ENCODE measurements at regions not wholly inside any gene's neighbourhood (a gene's known extent, or its start where the extent isn't known, plus 50 kb on each side); places are given as distances from the start of the nearest gene placed in this dataset.
"Not testable (repeated sequence)": the region's sequence is repeated elsewhere in the genome, so short reads cannot be mapped to it uniquely, and the experiment has no call there.

DNA sequence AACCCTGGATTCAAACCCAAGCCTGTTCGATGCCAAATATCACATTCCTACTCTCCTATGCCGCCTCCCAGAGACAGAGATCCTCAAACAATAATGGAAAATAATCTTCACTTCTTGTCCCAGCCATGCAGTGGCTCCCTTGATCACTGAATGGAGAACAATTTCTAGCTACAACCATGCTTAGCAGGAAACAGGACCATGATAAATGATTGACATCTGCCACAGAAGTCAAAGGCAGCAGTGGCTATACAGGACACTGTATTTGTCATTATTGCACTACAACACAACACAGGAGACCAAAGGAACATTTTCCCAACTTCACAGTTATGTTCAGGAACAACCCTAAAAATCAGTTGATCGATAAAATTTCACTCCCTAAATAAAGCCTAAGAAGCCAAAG, 243.3 kb upstream of the SLC7A11 start:
- DNase-seq (ENCODE audit: insufficient read length, low spot score) (no peak), FAIRE-seq (no peak)
- TF ChIP-seq TAF1 (IDR thresholded peaks at IDR 0.05; ENCODE audit: low read depth, low read length) (no peak), POLR2AphosphoS5 (IDR thresholded peaks at IDR 0.05; ENCODE audit: low read depth, low read length) (no peak), POLR2A (IDR thresholded peaks at IDR 0.05; ENCODE audit: low read depth, low read length) (no peak), SPI1 (IDR thresholded peaks at IDR 0.05; ENCODE audit: low read depth, low read length) (no peak)

DNA sequence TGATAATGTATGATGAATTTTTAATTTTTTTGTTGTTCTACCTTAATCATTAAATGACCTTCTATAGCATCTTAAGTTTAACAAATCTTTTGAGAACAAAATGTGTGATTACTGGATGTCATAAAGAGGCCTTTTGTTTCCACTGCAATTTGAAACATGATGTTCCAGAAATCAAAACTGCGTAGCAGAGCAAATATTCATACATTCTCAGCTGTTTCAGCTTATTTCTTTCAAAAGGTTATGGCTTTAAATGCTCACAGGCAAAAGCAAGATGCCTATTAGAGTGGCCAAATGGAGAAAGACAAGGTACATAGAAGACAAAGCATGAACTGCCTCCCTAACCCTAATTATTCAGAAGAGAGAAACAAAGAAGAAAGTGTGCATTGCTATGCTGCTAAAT, 233.0 kb upstream of the SLC7A11 start:
- FAIRE-seq = no peak
- DNase-seq (ENCODE audit: insufficient read length, low spot score) = no peak
- no peak for TF ChIP-seq POU2F2 (IDR thresholded peaks at IDR 0.05; ENCODE audit: low read depth, low read length)
- TF ChIP-seq TAF1 (IDR thresholded peaks at IDR 0.05; ENCODE audit: low read depth, low read length) = no peak
- TF ChIP-seq POLR2AphosphoS5 (IDR thresholded peaks at IDR 0.05; ENCODE audit: low read depth, low read length) = no peak
- no peak for TF ChIP-seq POLR2A (IDR thresholded peaks at IDR 0.05; ENCODE audit: low read depth, low read length)
- TF ChIP-seq PAX5 (IDR thresholded peaks at IDR 0.05; ENCODE audit: insufficient read depth, low read length, severe bottlenecking) = no peak
- no peak for TF ChIP-seq SPI1 (IDR thresholded peaks at IDR 0.05; ENCODE audit: low read depth, low read length)

- FAIRE-seq = no peak
Measured at GRCh38 chr4:138473339-138473738, 231.2 kb upstream of the SLC7A11 start.

GRCh38 chr4:138460477-138461414, 218.6 kb upstream of the SLC7A11 start:
- TF ChIP-seq POLR2AphosphoS5 (IDR thresholded peaks at IDR 0.05; ENCODE audit: low read depth, low read length) = no peak
- TF ChIP-seq PAX5 (IDR thresholded peaks at IDR 0.05; ENCODE audit: insufficient read depth, low read length, severe bottlenecking) = no peak
- TF ChIP-seq SPI1 (IDR thresholded peaks at IDR 0.05; ENCODE audit: low read depth, low read length) = no peak
- no peak for TF ChIP-seq POLR2A (IDR thresholded peaks at IDR 0.05; ENCODE audit: low read depth, low read length)
- no peak for TF ChIP-seq POU2F2 (IDR thresholded peaks at IDR 0.05; ENCODE audit: low read depth, low read length)
- no peak for TF ChIP-seq TAF1 (IDR thresholded peaks at IDR 0.05; ENCODE audit: low read depth, low read length)
- FAIRE-seq (no peak), DNase-seq (ENCODE audit: insufficient read length, low spot score) (no peak)

More at GRCh38 chr4:138473339-138473738, 231.2 kb upstream of the SLC7A11 start:
- TF ChIP-seq SPI1 (IDR thresholded peaks at IDR 0.05; ENCODE audit: low read depth, low read length) (no peak), POU2F2 (IDR thresholded peaks at IDR 0.05; ENCODE audit: low read depth, low read length) (no peak), PAX5 (IDR thresholded peaks at IDR 0.05; ENCODE audit: insufficient read depth, low read length, severe bottlenecking) (no peak), TAF1 (IDR thresholded peaks at IDR 0.05; ENCODE audit: low read depth, low read length) (no peak), POLR2AphosphoS5 (IDR thresholded peaks at IDR 0.05; ENCODE audit: low read depth, low read length) (no peak), POLR2A (IDR thresholded peaks at IDR 0.05; ENCODE audit: low read depth, low read length) (no peak)
- DNase-seq (ENCODE audit: insufficient read length, low spot score) = no peak

DNA sequence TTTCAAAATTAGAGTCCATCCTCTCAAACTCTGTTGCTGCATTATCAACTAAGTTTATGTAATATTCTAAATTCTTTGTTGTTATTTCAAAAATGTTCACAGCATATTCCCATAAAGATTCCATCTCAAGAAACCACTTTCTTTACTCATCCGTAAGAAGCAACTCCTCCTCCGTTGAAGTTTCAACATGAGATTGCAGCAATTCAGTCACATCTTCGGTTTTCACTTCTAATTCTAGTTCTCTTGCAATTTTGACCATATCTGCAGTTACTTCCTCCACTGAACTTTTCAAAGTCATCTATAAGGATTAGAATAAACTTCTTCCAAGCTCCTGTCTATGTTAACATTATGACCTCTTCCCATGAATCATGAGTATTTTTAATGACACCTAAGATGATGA, 216.6 kb upstream of the SLC7A11 start:
- FAIRE-seq (no peak), DNase-seq (ENCODE audit: insufficient read length, low spot score) (no peak)
- TF ChIP-seq TAF1 (IDR thresholded peaks at IDR 0.05; ENCODE audit: low read depth, low read length) (no peak), POU2F2 (IDR thresholded peaks at IDR 0.05; ENCODE audit: low read depth, low read length) (no peak)

DNA sequence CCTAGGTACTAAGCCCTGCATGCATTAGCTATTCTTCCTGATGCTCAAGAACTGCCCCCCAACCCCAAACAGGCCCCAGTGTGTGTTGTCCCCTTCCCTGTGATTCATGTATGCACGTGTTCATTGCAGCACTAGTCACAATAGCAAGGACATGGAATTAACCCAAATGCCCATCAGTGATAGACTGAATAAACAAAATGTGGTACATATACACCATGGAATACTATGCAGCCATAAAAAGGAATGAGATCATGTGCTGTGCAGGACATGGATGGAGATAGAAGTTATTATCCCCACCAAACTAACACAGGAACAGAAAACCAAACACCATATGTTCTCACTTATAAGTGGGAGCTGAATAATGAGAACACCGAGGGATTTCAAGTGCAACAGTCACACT, 214.2 kb upstream of the SLC7A11 start:
- not testable (repeated sequence) for DNase-seq (ENCODE audit: insufficient read length, low spot score); FAIRE-seq

GRCh38 chr4:138455097-138455496, 212.9 kb upstream of the SLC7A11 start:
- DNase-seq (ENCODE audit: insufficient read length, low spot score) (no peak), FAIRE-seq (no peak)
- no peak for TF ChIP-seq POLR2A (IDR thresholded peaks at IDR 0.05; ENCODE audit: low read depth, low read length)

- no peak for FAIRE-seq
- TF ChIP-seq POLR2AphosphoS5 (IDR thresholded peaks at IDR 0.05; ENCODE audit: low read depth, low read length) = no peak
- DNase-seq (ENCODE audit: insufficient read length, low spot score) = no peak
Measured at GRCh38 chr4:138452826-138453225, 210.7 kb upstream of the SLC7A11 start.

DNA sequence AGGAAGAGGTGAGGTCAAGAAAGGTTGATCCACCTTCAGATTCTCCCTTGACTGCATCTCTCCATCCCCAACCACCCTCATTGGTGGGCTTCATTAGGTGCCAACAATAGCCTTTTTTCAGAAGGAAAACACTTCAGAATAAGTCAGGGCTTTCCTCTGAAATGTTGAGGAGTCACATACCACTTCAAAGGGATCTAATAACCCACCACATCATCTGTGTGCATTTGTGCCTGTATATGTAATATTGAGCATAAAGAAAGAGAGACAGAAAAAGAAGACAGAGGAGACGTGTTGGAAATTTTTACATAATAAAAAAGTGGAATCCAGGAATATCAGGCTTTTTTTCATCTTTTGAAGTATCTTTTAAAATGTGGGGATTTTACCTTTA, 209.1 kb upstream of the SLC7A11 start:
- TF ChIP-seq POLR2A (IDR thresholded peaks at IDR 0.05; ENCODE audit: low read depth, low read length) = no peak
- TF ChIP-seq POLR2AphosphoS5 (IDR thresholded peaks at IDR 0.05; ENCODE audit: low read depth, low read length) = no peak
- TF ChIP-seq POU2F2 (IDR thresholded peaks at IDR 0.05; ENCODE audit: low read depth, low read length) = no peak
- TF ChIP-seq SPI1 (IDR thresholded peaks at IDR 0.05; ENCODE audit: low read depth, low read length) = no peak
- no peak for TF ChIP-seq PAX5 (IDR thresholded peaks at IDR 0.05; ENCODE audit: insufficient read depth, low read length, severe bottlenecking)
- TF ChIP-seq TAF1 (IDR thresholded peaks at IDR 0.05; ENCODE audit: low read depth, low read length) = no peak
- FAIRE-seq (no peak), DNase-seq (ENCODE audit: insufficient read length, low spot score) (no peak)

DNA sequence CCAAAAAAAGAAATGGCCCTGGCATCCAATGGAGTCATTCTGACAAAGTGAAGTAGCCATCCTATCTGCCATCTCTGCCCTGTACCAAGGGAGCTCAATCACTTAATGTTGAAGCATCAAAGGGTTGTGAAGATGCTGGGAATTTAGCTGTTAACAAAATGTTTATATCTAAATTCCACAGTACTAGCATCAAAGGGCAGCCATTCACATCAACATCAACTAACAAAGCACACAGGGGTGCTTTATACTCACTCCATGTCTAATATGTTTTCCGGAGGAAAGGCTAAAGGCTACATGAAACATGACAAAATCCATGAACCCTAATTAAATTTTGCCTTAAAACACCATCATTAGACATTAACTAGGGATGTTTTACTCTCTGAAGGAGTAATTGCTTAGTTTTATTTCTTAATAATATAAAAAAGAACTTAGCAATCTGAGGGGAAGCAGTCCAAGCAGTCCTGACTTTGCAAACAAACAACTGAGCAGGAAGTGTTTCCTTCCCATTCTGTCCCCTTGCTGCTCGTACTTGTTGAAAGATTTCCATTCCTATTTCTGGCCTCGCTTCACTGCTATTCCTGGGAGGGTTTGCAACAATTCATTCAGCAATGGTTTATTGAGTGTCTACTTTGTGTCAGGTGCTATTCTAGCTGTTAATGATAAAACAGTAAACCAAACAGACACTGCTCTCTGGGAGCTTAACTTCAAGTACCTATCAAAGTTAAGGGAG, 208.6 kb upstream of the SLC7A11 start:
- FAIRE-seq = no peak
- no peak for TF ChIP-seq TAF1 (IDR thresholded peaks at IDR 0.05; ENCODE audit: low read depth, low read length)
- TF ChIP-seq PAX5 (IDR thresholded peaks at IDR 0.05; ENCODE audit: insufficient read depth, low read length, severe bottlenecking) = no peak
- no peak for TF ChIP-seq POLR2A (IDR thresholded peaks at IDR 0.05; ENCODE audit: low read depth, low read length)
- TF ChIP-seq POU2F2 (IDR thresholded peaks at IDR 0.05; ENCODE audit: low read depth, low read length) = no peak
- no peak for TF ChIP-seq SPI1 (IDR thresholded peaks at IDR 0.05; ENCODE audit: low read depth, low read length)
- no peak for TF ChIP-seq POLR2AphosphoS5 (IDR thresholded peaks at IDR 0.05; ENCODE audit: low read depth, low read length)
- DNase-seq (ENCODE audit: insufficient read length, low spot score) = no peak

All from GM12891 (cell line).